Suppressor macrophage treated with lipopolysaccharide for 1 hour (primary cell): ENCODE measurements at regions not wholly inside any gene's neighbourhood (a gene's known extent, or its start where the extent isn't known, plus 50 kb on each side); places are given as distances from the start of the nearest gene placed in this dataset.

Experiments used
- DNase-seq, 3 donors: peaks; one replicate each; pipeline ENCODE4 v3.0.0-alpha.2; 2020 to 2022

GRCh38 chr6:17227403-17227802 is 53.8 kb upstream of the RBM24 start:
- DNase-seq: no peak
